OCI-LY1 (cell line): ENCODE measurements at regions not wholly inside any gene's neighbourhood (a gene's known extent, or its start where the extent isn't known, plus 50 kb on each side); places are given as distances from the start of the nearest gene placed in this dataset.

Experiments
- H2AFZ ChIP-seq: fragments of 200-600 bp; sonication (generic), shearing (Covaris generic); 2 replicates; pipeline ENCODE4 v1.6.0; 2014; ENCODE audit warnings: antibody characterized with exemption, mild to moderate bottlenecking, low read length
- H3F3A ChIP-seq: fragments of 200-600 bp; sonication (generic), shearing (Covaris generic); 2 replicates; pipeline ENCODE4 v1.6.0; 2014; ENCODE audit warnings: mild to moderate bottlenecking, antibody characterized with exemption, low read length, moderate library complexity; ENCODE audit not compliant: insufficient read depth
- H3K27ac ChIP-seq: fragments of 200-600 bp; sonication (generic); 2 replicates; pipeline ENCODE4 v1.5.1; 2014; ENCODE audit warnings: low read length, mixed run types, mild to moderate bottlenecking, low read depth; ENCODE audit not compliant: poor library complexity, severe bottlenecking
- H3K27me3 ChIP-seq: fragments of 200-600 bp; sonication (generic); 2 replicates; pipeline ENCODE4 v1.6.0; 2014; ENCODE audit warnings: antibody characterized with exemption, mild to moderate bottlenecking, low read length, moderate library complexity; ENCODE audit not compliant: insufficient read depth
- H3K36me3 ChIP-seq: fragments of 200-600 bp; sonication (generic); 2 replicates; pipeline ENCODE4 v1.6.1; 2014; ENCODE audit warnings: mild to moderate bottlenecking, antibody characterized with exemption, low read length, moderate library complexity, mixed read lengths; ENCODE audit not compliant: insufficient read depth
- H3K4me1 ChIP-seq: fragments of 200-600 bp; sonication (generic); 2 replicates; pipeline ENCODE4 v1.5.1; 2014; ENCODE audit warnings: mild to moderate bottlenecking, low read length, moderate library complexity; ENCODE audit not compliant: insufficient read depth, severe bottlenecking
- H3K4me2 ChIP-seq: fragments of 200-600 bp; sonication (generic), shearing (Covaris generic); 2 replicates; pipeline ENCODE4 v1.6.1; 2014; ENCODE audit warnings: low read length
- H3K4me3 ChIP-seq: fragments of 200-600 bp; sonication (generic); 2 replicates; pipeline ENCODE4 v1.5.1; 2014; ENCODE audit warnings: low read length, low read depth, mild to moderate bottlenecking, mixed read lengths; ENCODE audit not compliant: poor library complexity, severe bottlenecking
- H3K79me2 ChIP-seq: fragments of 200-600 bp; shearing (Covaris generic); 2 replicates; pipeline ENCODE4 v1.6.1; 2016; ENCODE audit warnings: mixed run types, low read length, mixed read lengths; ENCODE audit not compliant: insufficient read depth
- H3K9ac ChIP-seq: fragments of 200-600 bp; sonication (generic), shearing (Covaris generic); 2 replicates; pipeline ENCODE4 v1.6.1; 2014; ENCODE audit warnings: mild to moderate bottlenecking, low read length, mixed read lengths
- H3K9me2 ChIP-seq: fragments of 200-600 bp; sonication (generic), shearing (Covaris generic); 2 replicates; pipeline ENCODE4 v1.6.1; 2014; ENCODE audit warnings: low read depth, mild to moderate bottlenecking, low read length, mixed read lengths
- H3K9me3 ChIP-seq: fragments of 200-600 bp; shearing (Covaris generic); 2 replicates; pipeline ENCODE4 v1.6.1; 2014; ENCODE audit warnings: low read length, mixed read lengths
- H4K20me1 ChIP-seq: fragments of 200-600 bp; sonication (generic), shearing (Covaris generic); 2 replicates; pipeline ENCODE4 v1.6.0; 2016; ENCODE audit warnings: mild to moderate bottlenecking, low read length; ENCODE audit not compliant: insufficient read depth
- CTCF ChIP-seq: fragments of 200-600 bp; sonication (generic), shearing (Covaris generic); IDR thresholded peaks from 2 replicates; pipeline ENCODE4 v1.5.1; 2017; ENCODE audit warnings: mild to moderate bottlenecking, antibody characterized with exemption, low read length, moderate library complexity, mixed read lengths
- EZH2 ChIP-seq: fragments of 200-600 bp; sonication (generic), shearing (Covaris generic); IDR thresholded peaks from 2 replicates; pipeline ENCODE4 v1.8.0; 2017; ENCODE audit warnings: borderline replicate concordance, mixed run types, mild to moderate bottlenecking, antibody characterized with exemption, low read length, moderate library complexity, mixed read lengths

- H2AFZ ChIP-seq = no peak overlapping the region
- no peaks in the 10 kb centered on the region for H3K36me3 ChIP-seq
- no peak for TF ChIP-seq EZH2
- no peak for TF ChIP-seq CTCF
- H3K27ac ChIP-seq = no peak overlapping the region
- H3K4me1 ChIP-seq = no peaks in the 10 kb centered on the region
- no peak overlapping the region for H3K4me2 ChIP-seq
- H3K27me3 ChIP-seq = no peaks in the 10 kb centered on the region
- no peaks in the 10 kb centered on the region for H3F3A ChIP-seq
- no peak overlapping the region for H3K9ac ChIP-seq
- no peaks in the 10 kb centered on the region for H3K9me3 ChIP-seq
- H4K20me1 ChIP-seq = no peaks in the 10 kb centered on the region
- H3K79me2 ChIP-seq = no peaks in the 10 kb centered on the region
- no peaks in the 10 kb centered on the region for H3K9me2 ChIP-seq
- H3K4me3 ChIP-seq = no peak overlapping the region
Measured at GRCh38 chr1:67522793-67523192, 92.6 kb upstream of the SERBP1 start.

- H3K4me1 ChIP-seq = no peaks in the 10 kb centered on the region
- no peaks in the 10 kb centered on the region for H4K20me1 ChIP-seq
- no peaks in the 10 kb centered on the region for H3K79me2 ChIP-seq
- H3K27me3 ChIP-seq = no peaks in the 10 kb centered on the region
- H3F3A ChIP-seq = no peaks in the 10 kb centered on the region
- H3K9ac ChIP-seq = no peak overlapping the region
- no peak overlapping the region for H3K4me3 ChIP-seq
- H3K9me2 ChIP-seq = no peaks in the 10 kb centered on the region
- H3K27ac ChIP-seq = no peak overlapping the region
- TF ChIP-seq EZH2 (no peak), CTCF (peak; percentile 41)
- H3K4me2 ChIP-seq = no peak overlapping the region
- H3K9me3 ChIP-seq = no peaks in the 10 kb centered on the region
- no peaks in the 10 kb centered on the region for H3K36me3 ChIP-seq
- no peak overlapping the region for H2AFZ ChIP-seq
Measured at GRCh38 chr1:67524143-67525052, 94.2 kb upstream of the SERBP1 start.

- Histone ChIP-seq H3K27ac (no peak overlapping the region), H3F3A (no peaks in the 10 kb centered on the region), H3K36me3 (no peaks in the 10 kb centered on the region; the same call in 1 of the 2 replicates), H3K27me3 (no peaks in the 10 kb centered on the region), H4K20me1 (no peaks in the 10 kb centered on the region), H3K9me3 (no peaks in the 10 kb centered on the region), H3K9me2 (no peaks in the 10 kb centered on the region), H3K9ac (no peak overlapping the region), H3K4me1 (no peaks in the 10 kb centered on the region), H3K4me3 (no peak overlapping the region), H3K4me2 (no peak overlapping the region), H3K79me2 (no peaks in the 10 kb centered on the region), H2AFZ (no peak overlapping the region)
- TF ChIP-seq EZH2 = no peak
- TF ChIP-seq CTCF = no peak
Measured at GRCh38 chr1:67525053-67525760, 95.0 kb upstream of the SERBP1 start.
